Stimulated activated CD4-positive, alpha-beta T cell treated with anti-CD3 and anti-CD28 coated beads, TNF-alpha, amount 100 ng/mL, for 48 hours (primary cell): ENCODE measurements at regions not wholly inside any gene's neighbourhood (a gene's known extent, or its start where the extent isn't known, plus 50 kb on each side); places are given as distances from the start of the nearest gene placed in this dataset.

Source experiments
- DNase-seq, 3 donors: peaks; one replicate each; pipeline ENCODE4 v3.0.0-alpha.2; 2020; ENCODE audit warnings: low read depth in 3 of 3

DNA sequence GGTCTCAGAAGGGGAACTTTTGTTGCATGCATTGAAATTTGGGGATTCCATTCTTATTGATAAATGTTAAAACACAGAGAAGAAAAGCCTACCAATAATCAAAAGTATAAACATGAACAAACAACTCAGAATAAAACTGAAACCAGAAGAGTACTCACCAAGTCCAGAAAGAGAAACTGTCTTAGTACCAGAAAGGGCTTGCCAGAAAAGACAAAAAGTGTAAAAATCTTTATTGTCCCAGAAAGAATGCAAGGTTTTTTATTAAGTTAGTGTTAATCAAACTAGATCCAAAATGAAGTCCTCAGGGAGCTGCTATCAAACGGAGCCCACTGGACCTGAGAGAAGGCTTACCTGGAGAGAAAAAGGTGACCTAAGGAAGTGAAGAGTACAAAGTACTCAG, 897.5 kb downstream of the PCDH7 start:
- no peak for DNase-seq

DNA sequence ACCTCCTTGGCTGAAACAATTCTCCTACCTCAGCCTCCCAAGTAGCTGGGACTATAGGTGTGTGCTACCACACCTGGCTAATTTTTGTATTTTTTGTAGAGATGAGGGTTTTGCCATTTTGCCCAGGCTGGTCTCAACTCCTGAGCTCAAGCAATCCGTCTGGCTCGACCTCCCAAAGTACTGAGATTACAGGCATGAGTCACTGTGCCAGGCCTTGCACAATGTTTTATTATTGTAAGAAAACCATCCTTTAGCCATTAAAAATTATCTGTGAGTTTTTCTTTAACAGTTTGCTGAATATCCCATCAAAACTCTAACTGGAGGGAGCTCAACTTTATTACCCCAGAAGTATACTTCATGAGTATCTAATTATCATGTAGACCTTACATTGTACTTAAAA, 900.3 kb downstream of the PCDH7 start:
- no peak for DNase-seq

DNA sequence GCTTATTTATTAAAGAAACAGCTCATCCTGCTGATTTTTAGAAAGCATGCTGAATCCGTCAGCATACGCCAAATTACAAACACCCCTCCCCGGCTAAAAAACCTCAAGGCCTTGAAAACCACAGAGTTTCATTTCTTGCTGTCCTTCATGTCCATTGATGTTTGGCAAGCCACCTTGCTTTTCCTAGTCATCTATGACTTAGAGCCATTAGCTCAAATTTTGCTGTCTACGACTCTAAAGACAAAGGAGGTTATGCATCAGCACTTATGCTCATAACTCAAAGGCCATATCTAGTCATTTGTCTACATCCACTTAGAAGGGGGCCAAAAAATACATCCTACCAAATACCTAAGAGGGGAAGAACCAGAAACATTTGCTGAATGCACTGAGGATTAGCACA, 925.1 kb downstream of the PCDH7 start:
- DNase-seq = no peak

DNA sequence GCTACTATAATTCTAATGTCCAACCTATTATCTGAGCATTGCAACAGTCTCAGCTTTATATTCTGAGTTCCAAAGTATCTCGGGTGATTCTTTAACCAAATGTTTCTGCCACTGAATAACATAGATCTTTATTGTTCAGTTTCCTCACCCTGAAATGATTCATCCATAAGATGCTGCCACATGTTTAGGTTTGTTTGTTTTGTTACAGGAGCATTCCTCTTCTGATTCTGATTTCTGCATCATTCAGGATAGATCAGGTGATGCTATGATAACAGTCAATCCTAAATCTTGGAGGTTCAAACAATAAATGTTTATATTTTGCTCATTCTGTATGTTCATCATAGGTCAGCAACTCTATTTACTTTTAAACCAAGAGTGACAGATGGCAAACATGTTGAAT, 927.6 kb downstream of the PCDH7 start:
- DNase-seq = no peak

DNA sequence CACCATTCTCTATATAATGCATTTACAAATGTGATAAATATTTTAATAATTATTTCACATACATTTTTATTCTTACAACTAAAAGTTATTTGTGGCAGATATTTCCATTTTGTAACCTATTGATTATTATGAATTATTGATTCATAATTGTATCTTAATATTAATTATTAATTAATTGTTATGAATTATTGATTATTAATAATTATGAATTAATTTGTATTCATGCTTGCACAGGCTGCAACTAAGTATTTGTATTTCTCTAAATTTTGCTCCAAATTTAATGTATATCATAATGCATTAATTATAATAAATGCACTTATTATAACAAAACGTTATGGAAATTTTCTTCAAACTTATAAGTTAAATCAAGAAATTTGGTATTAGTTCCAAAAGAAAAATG, 929.7 kb downstream of the PCDH7 start:
- no peak for DNase-seq

DNA sequence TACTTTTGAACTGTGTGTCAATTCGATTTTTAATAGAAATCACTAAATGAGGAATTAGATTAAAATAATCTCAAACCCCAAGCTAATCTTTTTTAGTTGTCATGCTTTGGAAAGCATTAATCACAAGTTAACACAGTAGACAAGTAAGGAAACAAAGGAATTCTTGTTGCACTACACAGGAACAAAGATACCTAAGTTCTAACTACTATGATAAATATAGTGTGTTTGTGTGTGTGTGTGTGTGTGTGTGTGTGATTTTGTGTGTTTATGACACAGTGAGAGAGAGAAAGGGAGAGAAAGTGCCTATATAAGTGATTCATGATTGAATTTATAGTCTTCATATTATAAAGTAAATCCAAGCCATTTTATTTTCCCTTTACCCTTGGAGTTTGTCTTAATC, 931.4 kb downstream of the PCDH7 start:
- no peak for DNase-seq

DNA sequence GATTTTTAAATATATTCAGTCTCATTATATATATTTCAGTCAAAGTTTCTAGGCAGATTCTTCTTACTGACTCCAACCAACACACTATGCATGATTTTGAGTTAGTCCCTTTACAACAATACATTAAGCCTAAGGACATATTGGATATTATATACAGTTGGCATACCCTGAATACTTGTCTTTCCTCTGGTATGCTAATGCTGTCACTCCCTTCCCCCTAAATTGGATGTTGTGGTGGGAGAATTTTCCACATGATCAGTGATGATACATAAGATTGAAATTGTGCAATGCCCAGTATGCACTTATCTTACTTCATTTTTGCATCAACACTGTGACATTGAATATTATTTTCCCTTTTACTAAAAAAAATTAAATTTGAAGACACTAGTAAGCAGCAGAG, 935.2 kb downstream of the PCDH7 start:
- DNase-seq = no peak

DNA sequence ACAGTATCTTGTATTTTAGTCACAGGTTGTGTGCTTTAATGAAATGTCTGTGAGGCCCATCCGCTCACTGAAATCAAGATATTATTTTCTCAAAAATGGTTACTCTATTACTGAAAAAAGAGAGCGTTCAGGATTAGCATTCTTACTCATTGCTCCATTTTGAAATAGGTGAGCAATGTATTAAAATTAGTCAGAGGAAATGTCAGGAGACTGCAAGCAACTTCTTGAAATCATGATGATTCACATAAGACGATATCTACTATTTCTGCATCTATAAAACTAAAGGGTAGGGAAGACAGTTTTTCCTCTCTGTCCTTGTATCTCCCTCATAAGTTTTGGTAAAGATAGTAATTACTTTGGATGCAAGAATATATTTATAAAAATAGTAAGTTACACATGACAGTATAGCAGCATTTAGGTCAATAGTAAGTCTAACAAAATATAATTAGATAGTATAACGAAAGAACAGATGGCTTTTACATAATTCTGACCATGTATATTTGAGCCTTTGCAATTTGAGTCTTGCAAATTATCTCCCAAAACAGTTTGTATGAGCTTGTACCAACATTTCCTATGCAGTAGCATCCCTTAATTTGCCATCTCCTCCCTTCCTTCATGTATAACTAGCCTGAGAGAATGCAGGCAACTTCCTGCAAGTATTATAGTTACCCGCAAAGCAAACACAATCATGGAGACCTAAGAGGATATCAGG, 937.8 kb downstream of the PCDH7 start:
- no peak for DNase-seq

DNA sequence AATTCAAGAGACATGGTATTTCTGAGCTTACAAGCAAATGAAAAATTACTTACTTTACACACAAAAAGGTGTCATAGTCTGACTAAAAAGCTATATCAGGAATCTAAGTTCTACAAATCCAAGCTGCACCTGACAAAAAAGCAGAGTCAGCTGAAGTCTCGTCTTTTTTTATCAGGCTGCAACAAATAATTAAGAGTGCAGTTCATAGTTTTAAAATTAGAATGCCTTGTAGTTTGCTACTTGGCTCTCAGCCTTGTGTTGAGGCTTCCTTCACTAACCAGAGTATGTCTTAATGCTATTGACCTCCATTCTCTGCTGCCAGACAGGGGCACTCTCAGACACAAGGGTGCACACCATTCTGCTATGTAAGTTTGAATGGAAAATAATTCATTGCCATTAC, 940.7 kb downstream of the PCDH7 start:
- no peak for DNase-seq

DNA sequence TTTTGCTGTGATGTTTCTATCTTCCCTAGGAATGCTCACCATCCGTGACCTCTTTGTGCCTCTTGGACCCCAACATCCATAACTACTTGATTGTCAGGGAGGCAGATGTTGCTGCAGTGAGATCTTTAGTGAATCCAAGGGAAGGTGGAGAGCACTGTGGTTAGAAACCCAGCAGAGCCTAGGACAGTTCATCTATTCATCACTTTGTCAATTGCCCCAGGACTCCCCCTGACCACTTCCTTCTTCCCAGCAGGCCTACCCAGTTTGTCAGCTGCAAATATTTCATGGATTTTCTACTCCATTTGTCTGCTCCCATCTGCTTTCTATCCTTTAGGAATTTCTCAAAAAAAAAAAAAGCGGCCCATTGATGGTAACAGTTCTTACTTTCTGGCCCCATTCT, 942.8 kb downstream of the PCDH7 start:
- DNase-seq = no peak

DNA sequence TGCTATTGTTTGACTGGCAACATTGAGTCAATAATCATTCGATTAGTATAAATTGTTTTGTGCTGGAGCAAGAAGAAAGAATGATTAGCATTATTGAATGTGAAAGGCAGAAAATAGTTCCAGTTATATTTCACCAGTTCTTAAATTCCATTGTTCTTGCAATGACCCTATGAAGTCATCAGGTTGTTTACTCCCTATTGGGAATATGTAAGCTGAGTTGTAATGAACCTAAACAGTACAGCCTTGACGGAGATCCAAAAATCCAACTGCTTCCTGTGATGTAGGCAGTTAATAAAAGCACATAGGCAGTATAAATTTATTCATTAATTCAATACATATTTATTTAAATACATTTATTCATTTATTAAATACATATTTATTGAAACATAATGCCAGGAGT, 947.5 kb downstream of the PCDH7 start:
- DNase-seq = no peak

DNA sequence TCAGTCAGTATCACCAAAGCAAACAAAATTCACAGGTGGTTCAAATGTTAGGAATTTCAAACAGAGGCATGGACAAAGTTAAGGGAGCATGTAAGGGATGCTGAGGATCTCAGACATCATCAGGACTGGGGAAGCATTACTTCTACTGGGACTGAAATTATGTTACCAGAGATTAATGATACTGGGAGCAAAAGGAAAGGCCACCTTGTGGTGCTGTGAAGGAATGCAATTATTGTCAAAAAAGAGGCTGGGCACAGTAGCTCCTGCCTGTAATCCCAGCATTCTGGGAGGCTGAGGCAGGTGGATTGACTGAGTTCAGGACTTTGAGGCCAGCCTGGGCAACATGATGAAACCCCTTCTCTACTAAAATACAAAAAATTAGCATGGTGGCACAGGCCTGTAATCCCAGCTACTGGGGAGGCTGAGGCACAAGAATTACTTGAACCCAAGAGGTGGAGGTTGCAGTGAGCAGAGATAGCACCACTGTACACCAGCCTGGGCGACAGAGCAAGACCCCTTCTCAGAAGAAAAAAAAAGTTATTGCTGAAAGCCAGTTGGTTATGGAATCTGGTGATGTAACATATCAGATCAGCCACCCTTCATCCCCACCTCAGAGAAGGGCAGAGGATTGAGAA, 954.3 kb downstream of the PCDH7 start:
- DNase-seq = no peak

DNA sequence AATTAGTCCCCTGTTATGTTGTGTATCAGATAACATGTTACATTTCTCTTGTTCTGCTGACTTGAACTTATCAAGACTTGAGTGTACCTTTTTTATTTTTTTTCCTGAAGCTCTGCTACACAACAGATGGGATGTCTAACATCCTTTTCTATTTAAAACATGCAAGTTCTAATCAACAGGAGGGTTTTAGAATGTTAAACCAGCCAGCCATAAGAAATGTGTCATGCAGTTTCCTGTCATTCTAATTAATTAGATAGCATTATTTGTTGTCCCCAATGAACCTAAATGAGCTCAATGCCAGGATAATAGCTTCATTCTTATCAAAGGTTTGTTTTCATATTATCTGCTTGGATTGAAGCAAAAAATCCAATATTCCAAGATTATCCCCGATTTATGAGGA, 958.2 kb downstream of the PCDH7 start:
- DNase-seq = no peak

DNA sequence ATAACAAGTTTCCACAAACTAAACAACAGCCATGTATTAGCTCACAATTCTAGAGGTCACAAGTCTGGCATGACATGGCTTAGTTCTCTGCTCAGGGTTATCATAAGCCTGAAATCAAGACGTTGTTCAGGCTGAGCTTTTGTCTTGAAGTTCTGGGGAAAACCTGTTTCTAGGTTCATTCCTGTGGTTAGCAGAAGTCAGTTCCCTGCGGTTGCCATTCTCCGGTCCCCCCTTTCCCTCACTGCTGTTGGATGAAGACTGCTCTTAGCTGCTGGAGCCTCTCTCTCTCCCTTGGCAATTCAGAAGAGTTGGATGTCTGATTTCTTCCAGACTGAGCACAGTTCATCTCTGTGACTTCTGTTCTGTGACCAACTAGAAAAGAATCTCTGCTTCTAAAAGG, 962.6 kb downstream of the PCDH7 start:
- DNase-seq = no peak

DNA sequence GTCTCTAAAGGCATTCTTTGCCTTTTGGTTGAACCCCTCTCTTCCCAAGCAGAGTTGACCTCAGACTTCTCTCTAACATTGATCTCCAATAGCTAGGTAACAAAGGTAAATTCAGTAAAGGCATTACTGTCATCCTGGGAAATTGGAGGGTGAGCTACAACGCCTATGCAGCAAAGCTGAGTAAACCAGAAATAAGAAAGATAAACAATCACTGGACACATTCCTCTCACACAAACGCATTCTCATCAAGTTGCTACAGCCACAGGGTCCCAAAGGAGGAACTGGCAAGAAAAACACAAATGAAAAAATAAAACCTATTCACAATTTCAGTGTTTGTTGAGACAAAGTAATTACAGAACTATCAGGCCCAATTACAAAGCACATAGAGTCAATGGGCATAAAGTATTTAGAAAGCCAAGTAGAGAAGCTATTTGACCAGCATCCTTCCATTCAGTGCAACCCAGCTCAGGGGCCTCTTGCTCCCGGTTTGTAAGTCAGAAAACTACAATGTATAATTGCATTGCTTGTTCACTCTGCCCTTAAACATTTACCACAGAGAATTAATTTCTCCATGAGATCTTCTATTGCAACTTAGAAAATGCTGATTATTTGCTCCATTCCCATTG, 967.7 kb downstream of the PCDH7 start:
- DNase-seq = no peak

DNA sequence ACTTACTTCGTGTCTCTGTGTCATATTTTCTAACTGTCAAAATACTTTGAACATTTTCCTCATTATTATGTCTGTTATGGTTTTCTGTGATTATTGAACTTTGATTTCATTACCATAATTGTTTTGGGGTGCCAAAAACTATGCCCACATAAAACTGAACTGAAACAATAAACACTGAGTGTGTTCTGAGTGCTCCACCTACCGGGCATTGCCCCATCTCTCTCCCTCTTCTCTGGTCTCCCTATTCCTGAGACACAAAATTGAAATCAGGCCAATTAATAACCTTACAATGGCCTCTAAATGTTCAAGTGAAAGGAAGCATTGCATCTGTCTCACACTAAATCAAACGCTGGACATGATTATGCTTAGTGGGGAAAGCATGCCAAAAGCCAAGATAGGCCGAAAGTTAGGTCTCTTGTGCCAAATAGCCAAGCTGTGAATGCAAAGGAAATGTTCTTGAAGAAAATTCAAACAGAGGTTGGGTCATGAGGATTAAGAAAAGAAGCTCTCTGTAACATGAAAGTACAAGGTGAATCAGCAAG, 972.3 kb downstream of the PCDH7 start:
- DNase-seq = no peak

DNA sequence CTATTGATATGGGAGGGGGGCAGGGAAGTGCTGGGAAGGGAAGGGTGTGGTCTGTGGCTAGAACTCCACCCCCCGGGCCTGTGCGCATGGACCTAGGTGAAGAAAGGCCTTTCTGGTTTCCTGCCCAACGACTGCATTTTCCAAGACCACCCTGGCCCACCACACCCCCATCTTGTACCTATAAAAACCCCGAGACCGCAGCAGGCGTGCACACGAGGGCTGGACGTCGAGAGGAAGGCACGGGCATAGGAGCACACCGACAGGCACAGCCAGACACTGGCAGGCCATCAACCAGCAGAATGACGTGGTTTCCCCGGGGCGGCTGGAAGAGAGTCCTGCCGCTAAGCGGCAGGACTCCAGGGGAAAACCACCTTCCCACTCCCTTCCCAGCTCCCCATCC, 981.1 kb downstream of the PCDH7 start:
- no peak for DNase-seq

DNA sequence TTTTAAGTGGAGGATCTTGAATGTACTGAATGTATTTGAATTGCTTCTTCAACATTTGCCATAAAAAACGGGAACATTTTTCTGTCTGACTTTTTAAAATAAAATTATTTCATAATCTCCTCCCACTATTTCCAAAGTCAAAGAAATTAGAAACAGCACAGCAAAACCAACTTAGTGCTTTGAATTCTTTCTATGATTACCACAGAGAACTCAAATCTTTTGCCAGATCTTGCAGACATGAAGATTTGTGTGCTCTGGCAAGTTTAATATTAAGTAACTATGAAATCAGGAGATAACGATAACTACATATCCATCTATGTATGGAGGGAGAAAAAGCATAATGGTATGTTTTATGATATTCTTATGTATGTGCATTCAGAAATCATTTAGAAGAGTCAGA, 982.2 kb downstream of the PCDH7 start:
- DNase-seq = no peak

DNA sequence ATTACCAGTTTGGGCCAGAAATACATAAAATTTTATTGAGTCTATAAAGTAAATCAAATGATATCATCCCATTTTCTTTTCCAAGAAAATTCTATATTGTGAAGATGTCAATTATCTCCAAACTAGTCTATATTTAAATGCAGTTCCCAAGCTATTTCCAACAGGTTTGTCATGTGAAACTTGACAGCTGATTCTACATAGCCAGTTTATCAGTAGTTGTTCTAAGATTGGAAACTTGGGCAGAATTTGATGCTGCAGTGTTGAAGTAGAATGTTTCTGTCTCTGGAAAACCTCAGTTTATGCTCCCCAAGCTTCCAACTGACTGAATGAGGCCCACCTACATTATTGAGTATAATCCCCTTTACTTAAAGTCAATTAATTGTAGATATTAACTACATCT, 994.1 kb downstream of the PCDH7 start:
- no peak for DNase-seq

DNA sequence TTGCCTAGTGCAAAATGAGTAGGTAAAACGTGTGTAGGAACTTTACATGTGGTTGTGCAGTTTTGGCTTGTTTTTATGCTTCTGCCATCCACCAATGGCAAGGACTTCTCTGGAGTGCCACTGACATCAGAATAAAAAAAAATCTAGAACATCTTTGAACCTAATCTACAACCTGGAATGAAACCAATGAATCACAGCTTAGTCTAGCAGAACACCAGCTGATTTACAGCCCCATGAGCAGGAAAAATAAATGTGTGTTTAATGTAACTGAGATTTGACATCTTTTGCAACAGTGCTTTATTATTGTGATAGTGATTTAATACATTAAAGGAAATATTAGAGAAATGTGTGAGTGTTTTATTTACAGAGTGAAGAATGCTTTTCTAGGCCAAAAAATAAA, 995.1 kb downstream of the PCDH7 start:
- no peak for DNase-seq

DNA sequence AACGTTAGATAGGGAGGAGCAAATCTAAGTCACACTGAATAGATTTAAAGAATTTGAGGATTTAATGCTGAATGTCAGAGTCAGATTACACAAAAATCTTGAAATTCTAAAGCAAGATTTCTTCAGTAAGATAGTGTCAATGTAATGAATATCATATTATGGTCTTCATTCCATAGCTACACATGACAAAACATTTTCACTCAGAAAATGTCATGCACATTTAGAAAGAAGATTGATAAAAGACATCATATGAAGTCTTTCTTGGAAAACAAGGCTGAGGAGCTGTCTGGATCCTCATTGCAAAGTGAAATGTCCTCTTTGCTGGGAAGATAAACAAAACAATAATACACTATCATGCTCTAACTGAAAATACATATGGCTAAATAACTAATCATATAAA, 1006.9 kb downstream of the PCDH7 start:
- no peak for DNase-seq

DNA sequence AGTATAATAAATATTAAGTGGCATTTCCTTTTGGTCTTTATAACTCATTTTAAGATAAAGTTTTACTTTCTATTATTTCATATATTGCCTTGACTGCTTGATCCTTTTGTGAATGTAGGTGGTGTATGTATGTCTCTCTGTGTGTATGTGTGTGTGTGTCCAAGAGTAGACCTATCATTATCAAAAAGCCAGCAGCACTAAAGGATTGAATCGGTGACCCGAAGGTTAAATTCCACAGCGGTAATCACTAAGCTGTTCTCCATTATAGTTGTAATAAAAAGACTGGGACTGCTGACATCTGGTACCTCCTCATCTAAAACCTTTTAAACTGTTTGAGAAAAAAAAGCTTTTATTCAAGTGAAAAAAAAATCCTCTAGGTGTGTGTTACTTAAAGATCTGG, 1014.8 kb downstream of the PCDH7 start:
- DNase-seq = no peak

DNA sequence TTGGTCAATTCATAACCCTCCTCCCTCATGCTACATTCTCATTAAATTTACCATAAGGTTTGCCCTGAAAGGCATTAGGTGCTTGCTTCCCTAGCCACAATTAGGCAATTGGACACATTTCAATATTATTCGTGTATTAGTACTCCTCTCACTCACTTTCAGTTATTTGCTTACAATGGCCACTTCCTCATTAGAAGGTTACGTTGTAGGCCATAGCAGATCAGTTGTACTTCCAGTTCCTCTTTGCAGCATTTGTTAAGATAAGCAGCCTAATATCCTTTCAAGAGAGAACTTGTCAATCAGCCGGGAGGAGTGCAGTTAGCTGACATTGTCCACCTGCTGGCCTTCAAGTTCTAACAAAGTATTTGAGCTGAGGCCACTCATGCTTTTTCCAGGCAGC, 1017.2 kb downstream of the PCDH7 start:
- no peak for DNase-seq
